Gastrocnemius medialis (tissue), 4 donors: ENCODE measurements at regions not wholly inside any gene's neighbourhood (a gene's known extent, or its start where the extent isn't known, plus 50 kb on each side); places are given as distances from the start of the nearest gene placed in this dataset.

Source experiments
- CTCF ChIP-seq, 5 experiments: fragments of 450-650 bp in 3 of 5; fragments of 200-600 bp in 2 of 5; sonication (generic) in 2 of 5; IDR thresholded peaks in 4 of 5; conservative IDR thresholded peaks in 1 of 5; 1 replicate in 4 of 5; 2 replicates in 1 of 5; pipeline ENCODE4 v1.5.1; 2016 to 2019; ENCODE audit warnings: antibody characterized with exemption in 5 of 5, mild to moderate bottlenecking in 3 of 5, moderate library complexity in 3 of 5
- POLR2A ChIP-seq, 2 donors: fragments of 450-650 bp; IDR thresholded peaks; one replicate each; pipeline ENCODE4 v1.6.1; 2017; ENCODE audit warnings: antibody characterized with exemption in 2 of 2, mild to moderate bottlenecking in 2 of 2, moderate library complexity in 2 of 2

GRCh38 chr16:86819533-86819892 is 241.2 kb downstream of the FOXL1 start:
- peak in 1 of 5 experiments; percentile 15 for TF ChIP-seq CTCF (IDR thresholded peaks at IDR 0.05 in 4 of 5, conservative IDR thresholded peaks at IDR 0.05 in 1 of 5)
- no peak for TF ChIP-seq POLR2A (IDR thresholded peaks at IDR 0.05)
